Erythroblast (primary cell): ENCODE measurements at regions not wholly inside any gene's neighbourhood (a gene's known extent, or its start where the extent isn't known, plus 50 kb on each side); places are given as distances from the start of the nearest gene placed in this dataset.

Experiments used
- GATA1 ChIP-seq: IDR thresholded peaks from 2 replicates; pipeline ENCODE4 v1.6.1; 2011; ENCODE audit warnings: low read depth, mild to moderate bottlenecking, control low read depth, low read length, moderate library complexity
- POLR2A ChIP-seq: IDR thresholded peaks from 2 replicates; pipeline ENCODE4 v1.6.1; 2011; ENCODE audit warnings: mild to moderate bottlenecking, low read length

DNA sequence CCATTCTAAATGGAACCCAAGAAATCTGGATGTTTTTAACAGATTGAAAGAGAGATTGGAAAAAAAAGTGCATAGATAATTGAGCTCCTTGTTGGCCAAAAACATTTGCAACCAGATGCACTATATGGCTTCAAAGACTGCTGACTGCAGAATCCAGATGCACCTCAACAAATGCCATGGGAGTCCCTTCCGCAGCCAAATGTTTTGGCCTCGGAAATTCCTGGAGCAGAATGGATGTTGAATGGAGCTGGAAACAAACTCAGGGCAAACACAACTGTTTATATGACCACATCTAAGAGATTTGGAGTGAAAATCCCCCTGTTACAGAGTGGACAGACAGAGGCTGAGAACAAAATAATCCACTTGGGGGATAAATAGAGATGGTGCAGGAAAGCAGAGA is 285.0 kb upstream of the NFIA start:
- TF ChIP-seq POLR2A (no peak), GATA1 (no peak)
